ENCODE measurements at regions not wholly inside any gene's neighbourhood (a gene's known extent, or its start where the extent isn't known, plus 50 kb on each side); places are given as distances from the start of the nearest gene placed in this dataset.

DNA sequence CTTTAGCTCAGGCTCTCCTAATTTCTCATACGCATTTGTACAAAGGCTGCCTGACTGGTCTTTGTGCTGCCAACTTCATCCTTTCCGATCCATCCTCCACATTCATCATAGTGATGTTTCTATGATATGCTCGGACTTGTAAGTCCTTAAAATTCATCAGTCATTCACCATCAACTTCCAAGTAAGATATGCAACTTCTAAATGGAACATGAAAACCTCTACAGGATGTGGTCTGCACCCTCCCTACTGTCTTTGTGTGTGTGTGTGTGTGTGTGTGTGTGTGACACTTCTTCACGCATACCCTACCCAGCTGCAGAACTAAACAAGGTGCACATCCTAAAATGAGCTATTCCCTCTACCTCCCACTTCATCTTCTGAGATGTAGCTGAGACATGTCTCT is 397.9 kb upstream of the NR5A2 start:
- H3K27ac Mint-ChIP-seq (ENCODE audit: unreplicated experiment), result no peak overlapping the region
- TF ChIP-seq, protein P1, sequence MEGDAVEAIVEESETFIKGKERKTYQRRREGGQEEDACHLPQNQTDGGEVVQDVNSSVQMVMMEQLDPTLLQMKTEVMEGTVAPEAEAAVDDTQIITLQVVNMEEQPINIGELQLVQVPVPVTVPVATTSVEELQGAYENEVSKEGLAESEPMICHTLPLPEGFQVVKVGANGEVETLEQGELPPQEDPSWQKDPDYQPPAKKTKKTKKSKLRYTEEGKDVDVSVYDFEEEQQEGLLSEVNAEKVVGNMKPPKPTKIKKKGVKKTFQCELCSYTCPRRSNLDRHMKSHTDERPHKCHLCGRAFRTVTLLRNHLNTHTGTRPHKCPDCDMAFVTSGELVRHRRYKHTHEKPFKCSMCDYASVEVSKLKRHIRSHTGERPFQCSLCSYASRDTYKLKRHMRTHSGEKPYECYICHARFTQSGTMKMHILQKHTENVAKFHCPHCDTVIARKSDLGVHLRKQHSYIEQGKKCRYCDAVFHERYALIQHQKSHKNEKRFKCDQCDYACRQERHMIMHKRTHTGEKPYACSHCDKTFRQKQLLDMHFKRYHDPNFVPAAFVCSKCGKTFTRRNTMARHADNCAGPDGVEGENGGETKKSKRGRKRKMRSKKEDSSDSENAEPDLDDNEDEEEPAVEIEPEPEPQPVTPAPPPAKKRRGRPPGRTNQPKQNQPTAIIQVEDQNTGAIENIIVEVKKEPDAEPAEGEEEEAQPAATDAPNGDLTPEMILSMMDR (IDR thresholded peaks at IDR 0.05), result no peak
- no peaks in the 10 kb centered on the region for H3K36me3 Mint-ChIP-seq (ENCODE audit: unreplicated experiment)
- H3K27me3 Mint-ChIP-seq (ENCODE audit: unreplicated experiment), result peaks cover 46% of the 10 kb centered on the region
- H3K9me3 Mint-ChIP-seq (ENCODE audit: unreplicated experiment), result peaks cover 9% of the 10 kb centered on the region
- DNase-seq (ENCODE audit: extremely low spot score, unreplicated experiment), result no peak
- H3K4me3 Mint-ChIP-seq (ENCODE audit: unreplicated experiment), result no peak overlapping the region
- no peaks in the 10 kb centered on the region for H3K4me1 Mint-ChIP-seq (ENCODE audit: unreplicated experiment)

DNA sequence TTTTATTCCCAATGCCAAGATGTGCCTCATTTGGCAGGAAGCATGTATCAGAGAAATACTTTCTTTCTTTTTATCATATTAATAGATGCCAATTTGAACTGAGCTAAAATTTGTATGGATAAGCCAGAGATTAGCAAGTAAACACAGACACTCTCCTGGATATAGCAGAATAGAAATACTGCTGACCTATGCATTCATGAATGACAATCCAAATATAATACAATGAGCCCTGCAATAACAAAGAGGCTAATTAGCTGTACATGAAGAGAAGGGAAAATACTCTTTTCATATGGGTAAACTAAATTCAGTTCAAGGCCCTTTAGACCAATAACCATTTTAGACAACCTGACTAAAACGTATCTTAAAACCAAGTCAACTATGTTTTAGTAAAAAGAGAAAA is 388.1 kb upstream of the NR5A2 start:
- no peaks in the 10 kb centered on the region for H3K4me1 Mint-ChIP-seq (ENCODE audit: unreplicated experiment)
- H3K27me3 Mint-ChIP-seq (ENCODE audit: unreplicated experiment), result peaks cover 50% of the 10 kb centered on the region
- peaks cover 17% of the 10 kb centered on the region for H3K9me3 Mint-ChIP-seq (ENCODE audit: unreplicated experiment)
- TF ChIP-seq, protein P1 (IDR thresholded peaks at IDR 0.05), result no peak
- no peaks in the 10 kb centered on the region for H3K36me3 Mint-ChIP-seq (ENCODE audit: unreplicated experiment)
- H3K4me3 Mint-ChIP-seq (ENCODE audit: unreplicated experiment), result no peak overlapping the region
- no peak overlapping the region for H3K27ac Mint-ChIP-seq (ENCODE audit: unreplicated experiment)
- DNase-seq (ENCODE audit: extremely low spot score, unreplicated experiment), result no peak

DNA sequence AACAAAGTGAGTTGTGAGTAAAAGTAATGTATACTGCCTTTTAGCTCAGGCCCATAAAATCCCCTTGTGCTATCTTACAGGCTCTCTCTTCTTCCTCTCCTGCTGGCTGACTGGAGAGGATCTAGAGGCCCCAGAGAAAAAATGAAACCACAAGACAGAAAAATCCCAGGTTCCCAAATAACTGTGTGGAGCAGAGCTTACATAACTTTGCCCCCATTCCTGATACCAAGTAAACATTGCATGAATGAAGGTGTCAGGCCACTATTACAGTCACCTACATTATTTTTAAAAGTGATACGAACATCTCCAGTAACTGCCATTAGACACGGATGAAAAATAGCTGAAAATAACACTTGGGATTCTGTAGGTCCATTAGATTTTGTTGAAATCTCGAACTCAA is 386.0 kb upstream of the NR5A2 start:
- DNase-seq (ENCODE audit: extremely low spot score, unreplicated experiment), result no peak
- H3K4me1 Mint-ChIP-seq (ENCODE audit: unreplicated experiment), result no peaks in the 10 kb centered on the region
- H3K9me3 Mint-ChIP-seq (ENCODE audit: unreplicated experiment), result peaks cover 5% of the 10 kb centered on the region
- no peaks in the 10 kb centered on the region for H3K36me3 Mint-ChIP-seq (ENCODE audit: unreplicated experiment)
- TF ChIP-seq, protein P1 (IDR thresholded peaks at IDR 0.05), result no peak
- no peak overlapping the region for H3K27ac Mint-ChIP-seq (ENCODE audit: unreplicated experiment)
- H3K27me3 Mint-ChIP-seq (ENCODE audit: unreplicated experiment), result peaks cover 55% of the 10 kb centered on the region
- H3K4me3 Mint-ChIP-seq (ENCODE audit: unreplicated experiment), result no peak overlapping the region

DNA sequence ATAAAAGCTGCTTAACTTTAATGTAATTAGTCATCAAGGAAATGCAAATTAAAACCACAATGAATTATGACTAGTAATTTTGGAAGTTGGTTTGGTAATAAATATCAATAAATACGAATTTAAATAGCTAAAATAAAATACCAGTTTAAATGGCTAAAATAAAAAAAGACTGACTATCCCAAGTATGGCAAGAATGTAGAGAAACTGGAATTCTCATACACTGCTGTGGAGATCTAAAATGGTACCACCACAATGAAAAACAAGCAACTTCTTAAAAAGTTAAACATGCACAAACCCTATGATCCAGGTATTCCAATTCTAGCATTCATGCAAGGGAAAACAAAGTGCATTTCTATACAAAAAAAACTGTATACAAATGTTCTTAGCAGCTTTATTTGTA is 382.6 kb upstream of the NR5A2 start:
- Mint-ChIP-seq H3K27me3 (ENCODE audit: unreplicated experiment) (peaks cover 54% of the 10 kb centered on the region), H3K4me1 (ENCODE audit: unreplicated experiment) (no peaks in the 10 kb centered on the region), H3K4me3 (ENCODE audit: unreplicated experiment) (no peak overlapping the region), H3K9me3 (ENCODE audit: unreplicated experiment) (peaks cover 12% of the 10 kb centered on the region), H3K27ac (ENCODE audit: unreplicated experiment) (no peak overlapping the region), H3K36me3 (ENCODE audit: unreplicated experiment) (no peaks in the 10 kb centered on the region)
- DNase-seq (ENCODE audit: extremely low spot score, unreplicated experiment), result no peak
- TF ChIP-seq, protein P1 (IDR thresholded peaks at IDR 0.05), result no peak

DNA sequence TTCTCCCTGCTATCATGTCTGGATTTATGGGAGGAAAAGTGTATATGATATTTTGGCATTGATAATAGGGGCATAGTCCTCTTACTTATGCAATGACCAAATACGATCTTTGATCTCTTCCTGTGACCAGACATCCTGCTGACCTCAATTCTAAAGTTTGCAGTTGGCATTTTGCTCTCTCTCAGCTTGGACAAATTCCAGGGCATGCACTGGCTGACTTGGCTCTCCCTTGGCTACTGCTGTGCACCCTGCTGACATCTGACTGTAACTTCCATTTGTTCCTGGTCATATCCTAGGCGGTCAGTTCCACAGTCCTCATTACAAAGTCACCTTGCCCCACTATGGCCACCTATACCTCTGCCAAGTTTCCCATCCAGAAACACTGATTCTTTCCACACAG is 380.7 kb upstream of the NR5A2 start:
- H3K4me3 Mint-ChIP-seq (ENCODE audit: unreplicated experiment), result no peak overlapping the region
- TF ChIP-seq, protein P1 (IDR thresholded peaks at IDR 0.05), result no peak
- no peak overlapping the region for H3K27ac Mint-ChIP-seq (ENCODE audit: unreplicated experiment)
- H3K27me3 Mint-ChIP-seq (ENCODE audit: unreplicated experiment), result peaks cover 51% of the 10 kb centered on the region
- no peaks in the 10 kb centered on the region for H3K4me1 Mint-ChIP-seq (ENCODE audit: unreplicated experiment)
- no peaks in the 10 kb centered on the region for H3K36me3 Mint-ChIP-seq (ENCODE audit: unreplicated experiment)
- DNase-seq (ENCODE audit: extremely low spot score, unreplicated experiment), result no peak
- peaks cover 14% of the 10 kb centered on the region for H3K9me3 Mint-ChIP-seq (ENCODE audit: unreplicated experiment)
